GM23338 (cell line): ENCODE measurements at regions not wholly inside any gene's neighbourhood (a gene's known extent, or its start where the extent isn't known, plus 50 kb on each side); places are given as distances from the start of the nearest gene placed in this dataset.

Experiments
- ATAC-seq: fragments of 200-7000 bp; cut with Tn5 transposase; 3 replicates; pipeline ENCODE4 v1.9.1; 2020
- DNase-seq: peaks from one replicate; pipeline ENCODE4 v3.0.0-alpha.2; 2015; ENCODE audit warnings: low spot score
- H2AFZ ChIP-seq: fragments of 200-600 bp; sonication (generic); 2 replicates; pipeline ENCODE4 v1.8.0; 2016; ENCODE audit warnings: antibody characterized with exemption, mild to moderate bottlenecking, moderate library complexity
- H3F3A ChIP-seq: fragments of 200-600 bp; sonication (generic); replicated peaks from 2 replicates; pipeline ENCODE4 v1.8.0; 2017; ENCODE audit warnings: antibody characterized with exemption, mixed run types, low read depth
- H3K27ac ChIP-seq: fragments of 200-600 bp; sonication (generic); 2 replicates; pipeline ENCODE4 v1.6.1; 2016; ENCODE audit warnings: low read depth
- H3K27me3 ChIP-seq: fragments of 200-600 bp; sonication (generic); 2 replicates; pipeline ENCODE4 v1.8.0; 2016; ENCODE audit warnings: mild to moderate bottlenecking, mixed run types, moderate library complexity; ENCODE audit not compliant: insufficient read depth
- H3K36me3 ChIP-seq: fragments of 200-600 bp; sonication (generic); 2 replicates; pipeline ENCODE4 v1.8.0; 2016; ENCODE audit warnings: mild to moderate bottlenecking; ENCODE audit not compliant: insufficient read depth
- H3K4me1 ChIP-seq: fragments of 200-600 bp; sonication (generic); 2 replicates; pipeline ENCODE4 v1.8.0; 2016; ENCODE audit warnings: mild to moderate bottlenecking, moderate library complexity; ENCODE audit not compliant: insufficient read depth
- H3K4me2 ChIP-seq: fragments of 200-600 bp; sonication (generic); 2 replicates; pipeline ENCODE4 v1.7.1; 2017; ENCODE audit warnings: mixed run types
- H3K4me3 ChIP-seq: fragments of 200-600 bp; sonication (generic); 2 replicates; pipeline ENCODE4 v1.6.1; 2016; ENCODE audit warnings: mixed run types
- H3K79me2 ChIP-seq: fragments of 200-600 bp; sonication (generic); replicated peaks from 2 replicates; pipeline ENCODE4 v1.8.0; 2017; ENCODE audit warnings: mild to moderate bottlenecking; ENCODE audit not compliant: insufficient read depth
- H3K9me2 ChIP-seq: fragments of 200-600 bp; sonication (generic); 2 replicates; pipeline ENCODE4 v1.8.0; 2017; ENCODE audit not compliant: insufficient read depth
- H4K20me1 ChIP-seq: fragments of 200-600 bp; sonication (generic); replicated peaks from 2 replicates; pipeline ENCODE4 v1.8.0; 2017; ENCODE audit warnings: mild to moderate bottlenecking; ENCODE audit not compliant: insufficient read depth
- H3K27ac Mint-ChIP-seq: 2 replicates; pipeline ENCODE4 v1.8.0; 2020; ENCODE audit warnings: inconsistent platforms, mild to moderate bottlenecking, moderate library complexity, mixed read lengths
- H3K27me3 Mint-ChIP-seq: 3 replicates; pipeline ENCODE4 v1.8.0; 2022; ENCODE audit warnings: low read depth, mild to moderate bottlenecking, moderate library complexity, mixed read lengths, inconsistent platforms; ENCODE audit not compliant: insufficient read depth, poor library complexity
- H3K36me3 Mint-ChIP-seq: 3 replicates; pipeline ENCODE4 v1.8.0; 2021; ENCODE audit warnings: low read depth, mild to moderate bottlenecking, inconsistent platforms, moderate library complexity, mixed read lengths
- H3K4me1 Mint-ChIP-seq: 3 replicates; pipeline ENCODE4 v1.8.0; 2020; ENCODE audit warnings: mild to moderate bottlenecking, inconsistent platforms, mixed read lengths
- H3K4me3 Mint-ChIP-seq: 3 replicates; pipeline ENCODE4 v1.8.0; 2021; ENCODE audit warnings: moderate library complexity, mild to moderate bottlenecking, inconsistent platforms, mixed read lengths
- H3K9me3 Mint-ChIP-seq: 3 replicates; pipeline ENCODE4 v1.8.0; 2020; ENCODE audit warnings: moderate library complexity, mild to moderate bottlenecking, inconsistent platforms, mixed read lengths
- CREB1 ChIP-seq: fragments of 250-450 bp; sonication (Bioruptor Pico); IDR thresholded peaks from 2 replicates; pipeline ENCODE4 v1.5.0; 2020; ENCODE audit warnings: low read depth, mild to moderate bottlenecking, moderate library complexity
- EZH2 ChIP-seq: fragments of 200-600 bp; sonication (generic); IDR thresholded peaks from one replicate; pipeline ENCODE4 v1.8.0; 2017; ENCODE audit warnings: antibody characterized with exemption, mild to moderate bottlenecking, low read depth; ENCODE audit not compliant: unreplicated experiment
- EZH2phosphoT487 ChIP-seq: fragments of 200-600 bp; sonication (generic); IDR thresholded peaks from one replicate; pipeline ENCODE4 v1.8.1; 2018; ENCODE audit warnings: antibody characterized with exemption; ENCODE audit not compliant: unreplicated experiment
- JUNB ChIP-seq: IDR thresholded peaks from one replicate; pipeline ENCODE4 v1.6.1; 2016; ENCODE audit warnings: antibody characterized with exemption; ENCODE audit not compliant: unreplicated experiment
- NANOG ChIP-seq: IDR thresholded peaks from 2 replicates; pipeline ENCODE4 v1.6.1; 2016; ENCODE audit warnings: antibody characterized with exemption, borderline replicate concordance
- POLR2AphosphoS5 ChIP-seq: IDR thresholded peaks from 2 replicates; pipeline ENCODE4 v1.6.1; 2016; ENCODE audit warnings: antibody characterized with exemption, low read depth
- STAT1 ChIP-seq: IDR thresholded peaks from one replicate; pipeline ENCODE4 v1.6.1; 2016; ENCODE audit warnings: antibody characterized with exemption; ENCODE audit not compliant: unreplicated experiment
- ZNF114 ChIP-seq: fragments of 250-450 bp; sonication (Bioruptor Pico); IDR thresholded peaks from 2 replicates; pipeline ENCODE4 v1.5.0; 2020; ENCODE audit warnings: mild to moderate bottlenecking, moderate library complexity
- ZNF331 ChIP-seq: fragments of 250-450 bp; sonication (Bioruptor Pico); IDR thresholded peaks from 2 replicates; pipeline ENCODE4 v1.5.0; 2020; ENCODE audit warnings: low read depth, mild to moderate bottlenecking, moderate library complexity
- TF ChIP-seq, protein P1 (sequence below): IDR thresholded peaks from one replicate; pipeline ENCODE4 v1.6.1; 2018; ENCODE audit warnings: antibody characterized with exemption; ENCODE audit not compliant: unreplicated experiment
- TF ChIP-seq, protein P2 (sequence below): IDR thresholded peaks from 2 replicates; pipeline ENCODE4 v1.6.1; 2016; ENCODE audit warnings: antibody characterized with exemption
- TF ChIP-seq, protein P3 (sequence below), 2 experiments: fragments of 200-600 bp in 1 of 2; sonication (generic) in 1 of 2; conservative IDR thresholded peaks; 2 replicates each; pipeline versions ENCODE4 v1.5.1 to v1.6.1; 2016 to 2017; ENCODE audit warnings: antibody characterized with exemption in 2 of 2, low read depth in 2 of 2, mild to moderate bottlenecking in 2 of 2, moderate library complexity in 1 of 2
- TF ChIP-seq, protein P4 (sequence below): fragments of 250-450 bp; sonication (Bioruptor Pico); IDR thresholded peaks from 2 replicates; pipeline ENCODE4 v1.5.0; 2020; ENCODE audit warnings: mild to moderate bottlenecking, moderate library complexity

DNA sequence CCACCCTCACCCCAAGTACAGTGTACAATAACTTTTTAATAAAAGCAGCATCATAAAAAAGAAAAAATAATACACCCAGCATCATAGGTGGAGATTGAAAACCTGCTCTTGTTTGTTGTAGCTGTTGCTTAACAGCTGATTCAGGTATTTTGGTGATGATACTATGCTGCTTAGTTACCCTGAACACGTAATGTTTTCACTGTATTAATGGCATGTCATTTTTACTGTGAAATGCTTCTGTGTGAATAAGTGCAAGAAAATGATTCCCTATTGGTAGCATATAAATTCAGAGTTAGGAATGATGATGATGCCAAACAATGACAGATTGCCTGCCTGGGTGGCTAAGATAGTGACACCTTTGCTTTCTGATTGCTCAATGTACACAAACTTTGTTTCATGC, 405.7 kb downstream of the HDGFL1 start:
- Histone ChIP-seq H3K27me3 (no peaks in the 10 kb centered on the region), H2AFZ (no peak overlapping the region), H4K20me1 (no peaks in the 10 kb centered on the region), H3K4me2 (no peak overlapping the region), H3K4me1 (no peaks in the 10 kb centered on the region), H3K4me3 (no peak overlapping the region), H3K9me2 (no peaks in the 10 kb centered on the region), H3F3A (no peaks in the 10 kb centered on the region), H3K79me2 (no peaks in the 10 kb centered on the region), H3K27ac (no peak overlapping the region), H3K36me3 (no peaks in the 10 kb centered on the region)
- Mint-ChIP-seq H3K36me3 (no peaks in the 10 kb centered on the region), H3K27me3 (no peaks in the 10 kb centered on the region), H3K4me1 (no peaks in the 10 kb centered on the region), H3K9me3 (no peaks in the 10 kb centered on the region), H3K27ac (no peak overlapping the region), H3K4me3 (no peak overlapping the region)
- no peak for TF ChIP-seq CREB1 (CRISPR knock-in tag)
- TF ChIP-seq, protein P1, sequence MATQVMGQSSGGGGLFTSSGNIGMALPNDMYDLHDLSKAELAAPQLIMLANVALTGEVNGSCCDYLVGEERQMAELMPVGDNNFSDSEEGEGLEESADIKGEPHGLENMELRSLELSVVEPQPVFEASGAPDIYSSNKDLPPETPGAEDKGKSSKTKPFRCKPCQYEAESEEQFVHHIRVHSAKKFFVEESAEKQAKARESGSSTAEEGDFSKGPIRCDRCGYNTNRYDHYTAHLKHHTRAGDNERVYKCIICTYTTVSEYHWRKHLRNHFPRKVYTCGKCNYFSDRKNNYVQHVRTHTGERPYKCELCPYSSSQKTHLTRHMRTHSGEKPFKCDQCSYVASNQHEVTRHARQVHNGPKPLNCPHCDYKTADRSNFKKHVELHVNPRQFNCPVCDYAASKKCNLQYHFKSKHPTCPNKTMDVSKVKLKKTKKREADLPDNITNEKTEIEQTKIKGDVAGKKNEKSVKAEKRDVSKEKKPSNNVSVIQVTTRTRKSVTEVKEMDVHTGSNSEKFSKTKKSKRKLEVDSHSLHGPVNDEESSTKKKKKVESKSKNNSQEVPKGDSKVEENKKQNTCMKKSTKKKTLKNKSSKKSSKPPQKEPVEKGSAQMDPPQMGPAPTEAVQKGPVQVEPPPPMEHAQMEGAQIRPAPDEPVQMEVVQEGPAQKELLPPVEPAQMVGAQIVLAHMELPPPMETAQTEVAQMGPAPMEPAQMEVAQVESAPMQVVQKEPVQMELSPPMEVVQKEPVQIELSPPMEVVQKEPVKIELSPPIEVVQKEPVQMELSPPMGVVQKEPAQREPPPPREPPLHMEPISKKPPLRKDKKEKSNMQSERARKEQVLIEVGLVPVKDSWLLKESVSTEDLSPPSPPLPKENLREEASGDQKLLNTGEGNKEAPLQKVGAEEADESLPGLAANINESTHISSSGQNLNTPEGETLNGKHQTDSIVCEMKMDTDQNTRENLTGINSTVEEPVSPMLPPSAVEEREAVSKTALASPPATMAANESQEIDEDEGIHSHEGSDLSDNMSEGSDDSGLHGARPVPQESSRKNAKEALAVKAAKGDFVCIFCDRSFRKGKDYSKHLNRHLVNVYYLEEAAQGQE = no peak
- TF ChIP-seq NANOG = no peak
- TF ChIP-seq STAT1 = no peak
- no peak for TF ChIP-seq JUNB
- TF ChIP-seq EZH2 = no peak
- TF ChIP-seq ZNF114 (CRISPR knock-in tag) = no peak
- TF ChIP-seq, protein P2, sequence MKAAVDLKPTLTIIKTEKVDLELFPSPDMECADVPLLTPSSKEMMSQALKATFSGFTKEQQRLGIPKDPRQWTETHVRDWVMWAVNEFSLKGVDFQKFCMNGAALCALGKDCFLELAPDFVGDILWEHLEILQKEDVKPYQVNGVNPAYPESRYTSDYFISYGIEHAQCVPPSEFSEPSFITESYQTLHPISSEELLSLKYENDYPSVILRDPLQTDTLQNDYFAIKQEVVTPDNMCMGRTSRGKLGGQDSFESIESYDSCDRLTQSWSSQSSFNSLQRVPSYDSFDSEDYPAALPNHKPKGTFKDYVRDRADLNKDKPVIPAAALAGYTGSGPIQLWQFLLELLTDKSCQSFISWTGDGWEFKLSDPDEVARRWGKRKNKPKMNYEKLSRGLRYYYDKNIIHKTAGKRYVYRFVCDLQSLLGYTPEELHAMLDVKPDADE = no peak
- TF ChIP-seq EZH2phosphoT487 = no peak
- no peak for TF ChIP-seq POLR2AphosphoS5
- TF ChIP-seq, protein P3, sequence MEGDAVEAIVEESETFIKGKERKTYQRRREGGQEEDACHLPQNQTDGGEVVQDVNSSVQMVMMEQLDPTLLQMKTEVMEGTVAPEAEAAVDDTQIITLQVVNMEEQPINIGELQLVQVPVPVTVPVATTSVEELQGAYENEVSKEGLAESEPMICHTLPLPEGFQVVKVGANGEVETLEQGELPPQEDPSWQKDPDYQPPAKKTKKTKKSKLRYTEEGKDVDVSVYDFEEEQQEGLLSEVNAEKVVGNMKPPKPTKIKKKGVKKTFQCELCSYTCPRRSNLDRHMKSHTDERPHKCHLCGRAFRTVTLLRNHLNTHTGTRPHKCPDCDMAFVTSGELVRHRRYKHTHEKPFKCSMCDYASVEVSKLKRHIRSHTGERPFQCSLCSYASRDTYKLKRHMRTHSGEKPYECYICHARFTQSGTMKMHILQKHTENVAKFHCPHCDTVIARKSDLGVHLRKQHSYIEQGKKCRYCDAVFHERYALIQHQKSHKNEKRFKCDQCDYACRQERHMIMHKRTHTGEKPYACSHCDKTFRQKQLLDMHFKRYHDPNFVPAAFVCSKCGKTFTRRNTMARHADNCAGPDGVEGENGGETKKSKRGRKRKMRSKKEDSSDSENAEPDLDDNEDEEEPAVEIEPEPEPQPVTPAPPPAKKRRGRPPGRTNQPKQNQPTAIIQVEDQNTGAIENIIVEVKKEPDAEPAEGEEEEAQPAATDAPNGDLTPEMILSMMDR (conservative IDR thresholded peaks at IDR 0.05; ENCODE audit: low read depth in 2 of 2) = no peak
- TF ChIP-seq, protein P4, sequence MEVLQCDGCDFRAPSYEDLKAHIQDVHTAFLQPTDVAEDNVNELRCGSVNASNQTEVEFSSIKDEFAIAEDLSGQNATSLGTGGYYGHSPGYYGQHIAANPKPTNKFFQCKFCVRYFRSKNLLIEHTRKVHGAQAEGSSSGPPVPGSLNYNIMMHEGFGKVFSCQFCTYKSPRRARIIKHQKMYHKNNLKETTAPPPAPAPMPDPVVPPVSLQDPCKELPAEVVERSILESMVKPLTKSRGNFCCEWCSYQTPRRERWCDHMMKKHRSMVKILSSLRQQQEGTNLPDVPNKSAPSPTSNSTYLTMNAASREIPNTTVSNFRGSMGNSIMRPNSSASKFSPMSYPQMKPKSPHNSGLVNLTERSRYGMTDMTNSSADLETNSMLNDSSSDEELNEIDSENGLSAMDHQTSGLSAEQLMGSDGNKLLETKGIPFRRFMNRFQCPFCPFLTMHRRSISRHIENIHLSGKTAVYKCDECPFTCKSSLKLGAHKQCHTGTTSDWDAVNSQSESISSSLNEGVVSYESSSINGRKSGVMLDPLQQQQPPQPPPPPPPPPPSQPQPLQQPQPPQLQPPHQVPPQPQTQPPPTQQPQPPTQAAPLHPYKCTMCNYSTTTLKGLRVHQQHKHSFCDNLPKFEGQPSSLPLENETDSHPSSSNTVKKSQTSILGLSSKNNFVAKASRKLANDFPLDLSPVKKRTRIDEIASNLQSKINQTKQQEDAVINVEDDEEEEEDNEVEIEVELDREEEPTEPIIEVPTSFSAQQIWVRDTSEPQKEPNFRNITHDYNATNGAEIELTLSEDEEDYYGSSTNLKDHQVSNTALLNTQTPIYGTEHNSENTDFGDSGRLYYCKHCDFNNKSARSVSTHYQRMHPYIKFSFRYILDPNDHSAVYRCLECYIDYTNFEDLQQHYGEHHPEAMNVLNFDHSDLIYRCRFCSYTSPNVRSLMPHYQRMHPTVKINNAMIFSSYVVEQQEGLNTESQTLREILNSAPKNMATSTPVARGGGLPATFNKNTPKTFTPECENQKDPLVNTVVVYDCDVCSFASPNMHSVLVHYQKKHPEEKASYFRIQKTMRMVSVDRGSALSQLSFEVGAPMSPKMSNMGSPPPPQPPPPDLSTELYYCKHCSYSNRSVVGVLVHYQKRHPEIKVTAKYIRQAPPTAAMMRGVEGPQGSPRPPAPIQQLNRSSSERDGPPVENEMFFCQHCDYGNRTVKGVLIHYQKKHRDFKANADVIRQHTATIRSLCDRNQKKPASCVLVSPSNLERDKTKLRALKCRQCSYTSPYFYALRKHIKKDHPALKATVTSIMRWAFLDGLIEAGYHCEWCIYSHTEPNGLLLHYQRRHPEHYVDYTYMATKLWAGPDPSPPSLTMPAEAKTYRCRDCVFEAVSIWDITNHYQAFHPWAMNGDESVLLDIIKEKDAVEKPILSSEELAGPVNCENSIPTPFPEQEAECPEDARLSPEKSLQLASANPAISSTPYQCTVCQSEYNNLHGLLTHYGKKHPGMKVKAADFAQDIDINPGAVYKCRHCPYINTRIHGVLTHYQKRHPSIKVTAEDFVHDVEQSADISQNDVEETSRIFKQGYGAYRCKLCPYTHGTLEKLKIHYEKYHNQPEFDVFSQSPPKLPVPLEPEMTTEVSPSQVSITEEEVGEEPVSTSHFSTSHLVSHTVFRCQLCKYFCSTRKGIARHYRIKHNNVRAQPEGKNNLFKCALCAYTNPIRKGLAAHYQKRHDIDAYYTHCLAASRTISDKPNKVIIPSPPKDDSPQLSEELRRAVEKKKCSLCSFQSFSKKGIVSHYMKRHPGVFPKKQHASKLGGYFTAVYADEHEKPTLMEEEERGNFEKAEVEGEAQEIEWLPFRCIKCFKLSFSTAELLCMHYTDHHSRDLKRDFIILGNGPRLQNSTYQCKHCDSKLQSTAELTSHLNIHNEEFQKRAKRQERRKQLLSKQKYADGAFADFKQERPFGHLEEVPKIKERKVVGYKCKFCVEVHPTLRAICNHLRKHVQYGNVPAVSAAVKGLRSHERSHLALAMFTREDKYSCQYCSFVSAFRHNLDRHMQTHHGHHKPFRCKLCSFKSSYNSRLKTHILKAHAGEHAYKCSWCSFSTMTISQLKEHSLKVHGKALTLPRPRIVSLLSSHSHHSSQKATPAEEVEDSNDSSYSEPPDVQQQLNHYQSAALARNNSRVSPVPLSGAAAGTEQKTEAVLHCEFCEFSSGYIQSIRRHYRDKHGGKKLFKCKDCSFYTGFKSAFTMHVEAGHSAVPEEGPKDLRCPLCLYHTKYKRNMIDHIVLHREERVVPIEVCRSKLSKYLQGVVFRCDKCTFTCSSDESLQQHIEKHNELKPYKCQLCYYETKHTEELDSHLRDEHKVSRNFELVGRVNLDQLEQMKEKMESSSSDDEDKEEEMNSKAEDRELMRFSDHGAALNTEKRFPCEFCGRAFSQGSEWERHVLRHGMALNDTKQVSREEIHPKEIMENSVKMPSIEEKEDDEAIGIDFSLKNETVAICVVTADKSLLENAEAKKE = no peak
- TF ChIP-seq ZNF331 (CRISPR knock-in tag) = no peak
- ATAC-seq (no peak), DNase-seq (no peak)
